BLaER1 (cell line): ENCODE measurements at regions not wholly inside any gene's neighbourhood (a gene's known extent, or its start where the extent isn't known, plus 50 kb on each side); places are given as distances from the start of the nearest gene placed in this dataset.
A peak's percentile ranks its signal among the peaks of the same experiment; 100 is the strongest.

ENCODE experiments used
- H3K27ac ChIP-seq: shearing (Covaris generic); formaldehyde crosslinking; 2 replicates; pipeline ENCODE4 v1.8.1; 2022
- H3K27me3 ChIP-seq: shearing (Covaris generic); formaldehyde crosslinking; 2 replicates; pipeline ENCODE4 v1.8.1; 2022
- H3K36me3 ChIP-seq: shearing (Covaris generic); formaldehyde crosslinking; 2 replicates; pipeline ENCODE4 v1.8.1; 2022
- H3K4me1 ChIP-seq: shearing (Covaris generic); formaldehyde crosslinking; 2 replicates; pipeline ENCODE4 v1.8.1; 2022
- H3K4me2 ChIP-seq: shearing (Covaris generic); formaldehyde crosslinking; 2 replicates; pipeline ENCODE4 v1.8.1; 2022
- H3K4me3 ChIP-seq: shearing (Covaris generic); formaldehyde crosslinking; 2 replicates; pipeline ENCODE4 v1.8.1; 2022
- H3K9ac ChIP-seq: shearing (Covaris generic); formaldehyde crosslinking; 2 replicates; pipeline ENCODE4 v1.8.1; 2022
- H3K9me3 ChIP-seq: shearing (Covaris generic); formaldehyde crosslinking; 2 replicates; pipeline ENCODE4 v1.8.1; 2022
- H4K20me1 ChIP-seq: shearing (Covaris generic); formaldehyde crosslinking; 2 replicates; pipeline ENCODE4 v1.8.1; 2022
- Cebpa-rat ChIP-seq: shearing (Covaris generic); IDR thresholded peaks from 2 replicates; pipeline ENCODE4 v1.8.1; 2022

DNA sequence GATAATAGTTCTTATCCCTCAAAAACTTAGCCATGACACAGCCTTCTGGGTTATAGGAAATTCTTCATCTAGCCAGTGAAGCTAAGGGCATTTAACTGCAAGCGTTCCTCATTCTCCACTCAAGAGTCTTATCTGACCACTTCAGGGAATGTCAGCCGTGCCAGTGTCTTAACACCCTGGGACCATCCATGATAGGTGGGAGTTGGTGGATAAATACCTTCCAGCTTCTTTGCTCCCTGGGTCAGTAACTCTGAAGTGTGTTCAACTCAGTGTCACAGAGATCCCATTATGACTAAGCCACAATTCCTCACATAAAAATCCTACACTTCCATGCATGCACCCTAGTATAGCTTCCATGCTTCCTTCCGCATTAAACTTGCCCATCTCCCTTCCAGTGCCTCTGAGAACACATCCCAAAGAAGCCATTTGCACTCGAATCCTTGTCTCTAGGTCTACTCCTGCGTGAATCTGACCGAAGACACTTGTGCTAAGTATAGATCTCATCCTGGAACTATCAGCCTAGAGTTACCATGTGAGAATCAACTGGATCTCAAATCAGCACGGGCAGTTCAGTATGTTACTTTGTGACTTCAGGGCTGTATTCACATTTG, 264.3 kb upstream of the MAF start:
- no peak for TF ChIP-seq Cebpa-rat
- Histone ChIP-seq H3K4me3 (no peak overlapping the region), H3K27me3 (no peaks in the 10 kb centered on the region), H3K9me3 (no peaks in the 10 kb centered on the region), H3K27ac (no peak overlapping the region; the same call in 1 of the 2 replicates), H4K20me1 (no peaks in the 10 kb centered on the region), H3K36me3 (no peaks in the 10 kb centered on the region), H3K4me1 (peaks cover 35% of the 10 kb centered on the region), H3K4me2 (peak overlapping the region; percentile 68), H3K9ac (no peak overlapping the region)

DNA sequence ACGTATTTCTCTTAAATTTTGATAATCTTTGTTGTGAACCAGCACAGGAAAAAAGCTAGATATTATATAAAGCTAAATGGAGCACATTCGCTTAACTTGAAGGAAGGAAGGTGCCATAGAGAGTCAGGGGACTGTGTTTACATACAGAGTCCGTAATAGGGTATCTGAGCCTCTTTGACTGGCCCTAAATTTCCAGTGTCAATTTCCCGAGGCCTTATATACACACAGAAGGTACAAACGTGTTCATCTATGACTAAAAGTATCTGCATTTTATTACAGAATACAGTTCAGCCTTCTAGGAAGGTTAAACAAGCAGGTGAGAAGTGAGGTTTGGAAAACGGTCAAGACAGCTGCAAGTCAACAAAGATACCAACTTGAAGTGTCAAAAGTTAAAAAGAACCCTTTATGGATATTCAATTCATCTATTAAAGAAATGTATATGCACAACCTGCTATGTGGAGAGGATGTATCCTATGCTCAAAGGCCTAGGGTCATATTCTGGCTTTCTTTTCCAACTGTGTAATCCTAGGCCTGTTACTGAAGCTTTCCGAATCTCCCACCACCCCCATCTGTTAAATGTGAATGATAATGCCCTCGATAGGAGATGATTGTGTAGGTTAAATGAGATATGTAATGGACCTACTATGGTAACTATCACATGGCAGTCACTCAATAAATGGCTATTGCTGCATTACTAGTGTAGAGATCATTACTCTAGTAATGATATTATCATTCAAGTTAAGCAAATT, 263.7 kb upstream of the MAF start:
- no peak for TF ChIP-seq Cebpa-rat

GRCh38 chr16:79863128-79864031, 262.8 kb upstream of the MAF start:
- H3K9ac ChIP-seq: no peak overlapping the region; the same call in 1 of the 2 replicates
- H4K20me1 ChIP-seq: no peaks in the 10 kb centered on the region
- no peaks in the 10 kb centered on the region for H3K27me3 ChIP-seq
- H3K36me3 ChIP-seq: no peaks in the 10 kb centered on the region
- no peaks in the 10 kb centered on the region for H3K9me3 ChIP-seq
- peak overlapping the region; percentile 36 for H3K27ac ChIP-seq
- no peak overlapping the region for H3K4me3 ChIP-seq
- TF ChIP-seq Cebpa-rat: no peak
- H3K4me1 ChIP-seq: peaks cover 46% of the 10 kb centered on the region
- peak overlapping the region; percentile 68 for H3K4me2 ChIP-seq

More for the DNA sequence above, 263.7 kb upstream of the MAF start:
- Histone ChIP-seq H4K20me1 (no peaks in the 10 kb centered on the region), H3K4me3 (no peak overlapping the region), H3K4me1 (peaks cover 42% of the 10 kb centered on the region), H3K27ac (peak overlapping the region; percentile 36), H3K36me3 (no peaks in the 10 kb centered on the region), H3K9me3 (no peaks in the 10 kb centered on the region), H3K9ac (no peak overlapping the region; the same call in 1 of the 2 replicates), H3K27me3 (no peaks in the 10 kb centered on the region), H3K4me2 (peak overlapping the region; percentile 68)

- Histone ChIP-seq H3K4me2 (peak overlapping the region; percentile 68; the same call in 1 of the 2 replicates), H3K9ac (no peak overlapping the region), H3K27me3 (no peaks in the 10 kb centered on the region), H3K9me3 (no peaks in the 10 kb centered on the region), H3K27ac (no peak overlapping the region), H3K36me3 (no peaks in the 10 kb centered on the region), H3K4me3 (no peak overlapping the region), H3K4me1 (peaks cover 46% of the 10 kb centered on the region), H4K20me1 (no peaks in the 10 kb centered on the region)
- TF ChIP-seq Cebpa-rat: no peak
These were observed 262.1 kb upstream of the MAF start for GRCh38 chr16:79862601-79863000.

GRCh38 chr16:79856581-79856980, 256.0 kb upstream of the MAF start:
- Histone ChIP-seq H3K4me3 (no peak overlapping the region), H3K9me3 (peaks cover 42% of the 10 kb centered on the region), H3K27ac (no peak overlapping the region), H3K27me3 (no peaks in the 10 kb centered on the region), H3K4me2 (no peak overlapping the region), H3K36me3 (no peaks in the 10 kb centered on the region), H3K4me1 (peaks cover 19% of the 10 kb centered on the region), H4K20me1 (no peaks in the 10 kb centered on the region), H3K9ac (no peak overlapping the region)
- TF ChIP-seq Cebpa-rat: no peak

DNA sequence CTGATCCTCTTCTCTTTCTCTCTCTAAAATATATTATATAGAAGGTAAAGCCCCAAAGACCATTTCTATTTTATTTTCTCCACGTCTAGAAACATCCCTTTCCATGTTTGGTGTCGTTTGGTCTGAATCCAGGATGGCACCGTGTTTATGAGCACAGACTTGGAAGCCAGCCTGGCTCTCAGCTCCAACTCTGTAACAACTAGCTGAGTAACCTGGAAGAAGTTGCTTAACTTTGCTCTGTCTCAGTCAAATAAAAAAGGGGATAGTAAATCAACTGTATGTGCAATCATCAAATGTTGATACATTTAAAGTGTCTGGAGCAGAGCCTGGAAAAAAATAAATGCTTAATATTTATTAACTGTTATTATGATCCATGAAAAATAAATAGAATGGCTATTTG, 249.8 kb upstream of the MAF start:
- H4K20me1 ChIP-seq: no peaks in the 10 kb centered on the region
- H3K4me1 ChIP-seq: peaks cover 58% of the 10 kb centered on the region
- H3K4me2 ChIP-seq: peak overlapping the region; percentile 91
- no peaks in the 10 kb centered on the region for H3K27me3 ChIP-seq
- no peaks in the 10 kb centered on the region for H3K36me3 ChIP-seq
- H3K9me3 ChIP-seq: peaks cover 26% of the 10 kb centered on the region
- H3K4me3 ChIP-seq: no peak overlapping the region
- no peak for TF ChIP-seq Cebpa-rat
- H3K27ac ChIP-seq: no peak overlapping the region
- no peak overlapping the region for H3K9ac ChIP-seq

DNA sequence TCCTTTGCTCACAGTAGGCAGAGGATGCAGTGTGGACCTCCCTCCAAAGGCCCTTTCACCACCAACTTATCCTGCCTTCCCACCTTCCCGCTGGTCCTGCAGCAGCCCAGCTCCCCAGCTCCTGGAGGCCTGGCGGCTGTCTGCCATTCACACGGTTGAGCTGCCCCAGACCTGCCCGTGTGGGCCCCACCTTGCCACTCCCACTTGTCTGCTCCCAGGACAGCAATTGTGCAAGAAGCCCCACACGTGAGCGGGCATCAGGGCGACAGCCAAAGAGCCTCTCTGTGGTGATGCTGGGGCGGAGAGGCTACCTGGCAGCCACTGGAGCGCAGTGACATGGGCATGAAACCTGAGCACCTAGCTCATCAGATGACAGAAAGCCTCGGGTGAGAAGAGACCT, 248.6 kb upstream of the MAF start:
- H3K27me3 ChIP-seq: no peaks in the 10 kb centered on the region
- TF ChIP-seq Cebpa-rat: no peak
- H4K20me1 ChIP-seq: no peaks in the 10 kb centered on the region
- H3K9ac ChIP-seq: peak overlapping the region; percentile 46; the same call in 1 of the 2 replicates
- H3K27ac ChIP-seq: peak overlapping the region; percentile 54
- peak overlapping the region; percentile 91 for H3K4me2 ChIP-seq
- peaks cover 70% of the 10 kb centered on the region for H3K4me1 ChIP-seq
- no peaks in the 10 kb centered on the region for H3K36me3 ChIP-seq
- H3K4me3 ChIP-seq: no peak overlapping the region
- peaks cover 15% of the 10 kb centered on the region; the same call in 1 of the 2 replicates for H3K9me3 ChIP-seq

DNA sequence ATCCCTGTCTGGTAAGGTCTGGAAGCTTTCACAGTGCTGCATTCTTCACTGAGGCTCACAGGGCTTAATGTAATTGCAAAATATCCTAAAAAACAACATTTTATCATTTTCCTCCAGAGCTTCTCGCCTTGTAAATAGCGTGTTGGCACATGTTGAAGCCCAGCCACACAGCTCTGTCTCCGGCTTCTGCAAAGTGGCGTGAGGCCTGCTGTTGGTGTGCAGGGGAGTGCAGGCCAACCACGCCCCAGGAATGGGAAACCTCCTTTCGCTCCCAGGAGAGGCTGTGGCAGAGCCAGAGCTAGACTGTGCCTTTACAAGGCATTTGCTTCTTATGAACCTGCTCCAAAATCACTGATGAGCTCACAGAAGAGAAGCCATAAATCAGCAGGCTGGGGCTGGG, 248.2 kb upstream of the MAF start:
- H3K4me2 ChIP-seq: peak overlapping the region; percentile 91
- no peaks in the 10 kb centered on the region for H3K27me3 ChIP-seq
- peaks cover 74% of the 10 kb centered on the region for H3K4me1 ChIP-seq
- peaks cover 11% of the 10 kb centered on the region; the same call in 1 of the 2 replicates for H3K9me3 ChIP-seq
- H4K20me1 ChIP-seq: no peaks in the 10 kb centered on the region
- no peak for TF ChIP-seq Cebpa-rat
- peak overlapping the region; percentile 46; the same call in 1 of the 2 replicates for H3K9ac ChIP-seq
- H3K27ac ChIP-seq: peak overlapping the region; percentile 54
- no peak overlapping the region for H3K4me3 ChIP-seq
- no peaks in the 10 kb centered on the region for H3K36me3 ChIP-seq

DNA sequence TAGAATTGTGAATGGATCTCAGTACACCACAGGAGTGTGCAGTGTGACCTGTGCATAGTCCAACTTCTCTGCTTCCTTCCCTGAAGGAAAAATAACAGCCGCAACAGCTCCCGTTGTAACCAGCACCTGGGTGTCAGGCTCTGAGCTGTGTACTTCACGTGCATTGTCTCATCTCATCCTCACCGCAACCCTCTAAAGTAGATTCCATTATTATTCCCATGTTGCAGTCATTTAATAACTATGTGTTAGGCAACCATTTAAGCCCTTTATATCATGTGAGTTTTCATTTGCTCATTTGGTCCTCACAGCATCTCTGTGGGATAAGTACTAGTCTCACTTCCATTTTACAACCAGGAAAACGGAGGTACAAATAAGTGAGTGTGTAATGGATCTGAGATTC, 247.0 kb upstream of the MAF start:
- no peaks in the 10 kb centered on the region for H3K36me3 ChIP-seq
- peaks cover 15% of the 10 kb centered on the region; the same call in 1 of the 2 replicates for H3K9me3 ChIP-seq
- no peak overlapping the region for H3K9ac ChIP-seq
- peaks cover 82% of the 10 kb centered on the region for H3K4me1 ChIP-seq
- no peak overlapping the region for H3K4me3 ChIP-seq
- H3K27me3 ChIP-seq: no peaks in the 10 kb centered on the region
- H3K4me2 ChIP-seq: peak overlapping the region; percentile 85
- peak overlapping the region; percentile 48 for H3K27ac ChIP-seq
- no peak for TF ChIP-seq Cebpa-rat
- H4K20me1 ChIP-seq: no peaks in the 10 kb centered on the region
